D721Med (cell line): ENCODE measurements at regions not wholly inside any gene's neighbourhood (a gene's known extent, or its start where the extent isn't known, plus 50 kb on each side); places are given as distances from the start of the nearest gene placed in this dataset.

Source experiments
- DNase-seq: peaks from one replicate; pipeline ENCODE4 v3.0.0; 2011; ENCODE audit warnings: low spot score; ENCODE audit not compliant: insufficient read length
- FAIRE-seq: peaks from 2 replicates; lab custom pipeline; 2011; peaks lifted over from hg19 to GRCh38; lab: Jason Lieb, UNC
- TF ChIP-seq, protein P1 (sequence below): IDR thresholded peaks from 2 replicates; pipeline ENCODE4 v1.5.1; 2012; ENCODE audit warnings: mild to moderate bottlenecking, control low read depth; ENCODE audit not compliant: insufficient read depth; ENCODE audit errors: missing control alignments

DNA sequence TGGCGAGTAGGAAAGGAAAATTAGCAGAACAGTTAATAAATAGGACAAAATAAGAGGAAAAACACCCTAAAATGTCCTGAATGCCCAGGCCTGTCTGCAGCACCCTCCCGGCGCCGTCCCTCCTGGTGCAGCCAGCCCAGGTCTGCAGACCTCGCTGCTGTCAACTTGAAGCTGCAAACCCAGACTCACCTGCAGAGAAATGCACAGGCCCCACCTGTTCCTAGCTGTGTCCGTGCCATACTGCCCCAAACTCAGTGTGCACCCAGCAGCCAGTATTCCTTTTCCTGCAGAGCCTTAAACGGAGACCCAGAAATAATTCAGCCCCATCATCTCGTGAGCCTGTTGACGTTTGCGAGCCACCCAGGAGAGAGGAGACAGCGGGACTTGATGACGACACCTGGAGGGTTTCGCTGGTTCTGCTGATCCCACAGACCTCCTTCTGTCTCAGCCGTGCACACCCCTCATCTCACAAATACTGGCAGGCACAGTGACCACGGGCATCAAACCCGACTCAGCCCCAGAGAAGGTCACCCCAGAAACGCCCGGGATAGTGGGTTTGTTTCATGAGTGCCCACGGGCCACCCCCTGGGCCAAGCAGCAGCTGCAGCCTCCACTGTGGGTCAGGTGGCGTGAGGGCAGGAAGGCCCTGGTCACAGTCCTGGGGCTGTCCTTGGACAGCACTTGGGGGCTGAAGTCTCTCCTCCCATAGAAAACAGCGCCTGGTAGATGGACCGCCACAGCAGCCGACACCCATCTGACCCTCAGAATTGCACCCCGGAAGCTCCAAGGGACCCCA, 239.5 kb upstream of the SALL3 start:
- TF ChIP-seq, protein P1, sequence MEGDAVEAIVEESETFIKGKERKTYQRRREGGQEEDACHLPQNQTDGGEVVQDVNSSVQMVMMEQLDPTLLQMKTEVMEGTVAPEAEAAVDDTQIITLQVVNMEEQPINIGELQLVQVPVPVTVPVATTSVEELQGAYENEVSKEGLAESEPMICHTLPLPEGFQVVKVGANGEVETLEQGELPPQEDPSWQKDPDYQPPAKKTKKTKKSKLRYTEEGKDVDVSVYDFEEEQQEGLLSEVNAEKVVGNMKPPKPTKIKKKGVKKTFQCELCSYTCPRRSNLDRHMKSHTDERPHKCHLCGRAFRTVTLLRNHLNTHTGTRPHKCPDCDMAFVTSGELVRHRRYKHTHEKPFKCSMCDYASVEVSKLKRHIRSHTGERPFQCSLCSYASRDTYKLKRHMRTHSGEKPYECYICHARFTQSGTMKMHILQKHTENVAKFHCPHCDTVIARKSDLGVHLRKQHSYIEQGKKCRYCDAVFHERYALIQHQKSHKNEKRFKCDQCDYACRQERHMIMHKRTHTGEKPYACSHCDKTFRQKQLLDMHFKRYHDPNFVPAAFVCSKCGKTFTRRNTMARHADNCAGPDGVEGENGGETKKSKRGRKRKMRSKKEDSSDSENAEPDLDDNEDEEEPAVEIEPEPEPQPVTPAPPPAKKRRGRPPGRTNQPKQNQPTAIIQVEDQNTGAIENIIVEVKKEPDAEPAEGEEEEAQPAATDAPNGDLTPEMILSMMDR: no peak
- FAIRE-seq (no peak), DNase-seq (no peak)

DNA sequence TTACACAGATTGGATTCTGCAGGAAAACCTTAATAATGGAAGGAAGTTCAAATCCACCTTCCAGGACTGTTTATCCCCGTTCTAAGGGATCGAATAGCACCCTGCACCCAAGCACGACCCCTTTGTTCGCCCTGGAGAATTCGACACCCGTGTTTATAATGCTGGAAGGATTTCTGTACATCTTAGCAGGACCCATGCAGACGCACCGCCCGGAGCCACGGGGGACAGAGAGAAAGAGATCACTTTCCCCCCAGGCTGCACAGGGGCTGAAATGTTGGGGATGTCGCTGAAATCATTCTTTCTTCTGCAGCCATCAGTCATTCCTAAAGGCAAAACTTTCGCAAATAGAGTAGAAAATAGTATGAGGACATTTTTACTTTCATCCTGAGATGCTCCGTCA, 238.7 kb upstream of the SALL3 start:
- TF ChIP-seq, protein P1: no peak
- no peak for FAIRE-seq

DNA sequence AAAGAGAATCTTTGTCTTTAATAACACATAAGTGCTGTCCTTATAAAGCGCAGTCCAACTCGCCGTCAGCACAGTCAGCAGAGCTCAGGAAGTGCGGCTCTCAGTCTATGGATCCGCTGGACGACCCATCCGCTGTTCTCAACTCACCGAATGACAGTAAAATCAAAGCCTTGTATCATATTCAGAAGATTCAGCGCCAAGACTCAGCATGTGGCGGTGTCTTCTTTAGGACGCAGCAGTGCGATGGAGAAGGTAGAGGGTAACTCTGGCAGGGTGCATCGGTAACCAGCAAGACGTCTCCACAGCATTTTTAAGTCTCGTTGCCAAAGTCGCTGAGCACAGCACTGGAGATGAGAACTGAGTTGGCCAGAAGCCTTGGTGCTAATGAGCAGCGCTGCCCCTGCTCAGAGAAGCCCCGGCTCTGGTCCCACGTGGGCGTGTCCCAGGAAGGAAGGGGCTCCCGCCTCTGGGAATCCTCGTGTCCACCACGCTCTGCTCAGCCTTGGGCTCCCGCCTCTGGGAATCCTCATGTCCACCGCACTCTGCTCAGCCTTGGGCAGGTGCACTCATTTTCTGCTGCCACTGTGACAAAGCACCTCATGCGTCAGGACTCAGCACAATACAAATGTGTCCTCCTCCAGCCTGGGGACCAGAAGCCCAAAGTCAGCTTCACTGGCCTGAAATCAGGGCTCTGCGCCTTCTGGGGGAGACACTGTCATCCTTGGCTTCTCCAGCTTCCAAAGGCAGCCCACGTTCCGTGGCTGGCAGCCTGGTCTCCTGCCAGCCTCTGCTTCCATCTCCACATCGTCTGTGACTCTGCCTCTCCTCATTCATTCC, 238.0 kb upstream of the SALL3 start:
- TF ChIP-seq, protein P1: no peak
- DNase-seq (no peak), FAIRE-seq (no peak)

More for the DNA sequence above, 238.7 kb upstream of the SALL3 start:
- no peak for DNase-seq

DNA sequence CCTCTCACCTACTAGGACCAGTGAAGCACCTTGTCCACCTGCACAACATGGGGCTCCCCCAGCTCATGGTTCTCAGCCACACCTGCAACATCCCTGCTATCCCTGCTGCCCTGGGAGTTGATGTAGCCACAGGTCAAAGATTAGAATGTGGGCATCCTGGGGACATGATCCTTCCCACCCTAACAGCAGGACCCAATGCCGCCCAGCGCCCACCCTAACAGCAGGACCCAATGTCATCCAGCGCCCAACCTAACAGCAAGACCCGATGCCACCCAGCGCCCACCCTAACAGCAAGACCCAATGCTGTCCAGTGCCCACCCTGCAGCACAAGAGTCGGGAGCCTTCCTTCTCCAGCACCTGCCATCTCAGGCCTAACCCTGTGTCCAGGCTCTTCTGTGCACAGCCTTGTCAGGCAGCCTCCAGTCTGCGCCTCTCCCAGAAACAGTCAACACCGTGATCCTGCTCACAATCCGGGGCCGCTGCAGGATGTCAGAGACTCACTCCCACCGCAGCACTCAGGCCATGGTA, 237.3 kb upstream of the SALL3 start:
- FAIRE-seq: no peak
- DNase-seq: no peak
- TF ChIP-seq, protein P1: no peak

DNA sequence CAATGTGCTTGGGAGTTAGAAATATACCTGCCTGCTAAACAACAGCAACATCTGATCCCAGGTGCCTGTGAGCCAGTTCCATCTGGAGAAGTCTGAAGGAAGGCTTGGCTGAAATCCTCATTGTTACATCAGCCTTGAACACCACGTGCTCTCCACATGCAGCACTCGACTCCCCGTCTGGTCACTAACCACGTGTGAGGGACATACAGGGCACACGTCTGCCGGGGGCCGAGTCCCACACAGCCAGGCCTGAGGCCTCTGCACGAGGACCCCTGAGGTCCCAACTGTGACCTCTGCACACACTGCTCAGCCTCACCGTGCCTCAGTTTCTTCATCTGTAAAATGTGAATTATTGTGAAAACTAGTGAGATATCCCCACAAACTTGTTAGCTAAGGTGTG, 236.5 kb upstream of the SALL3 start:
- DNase-seq: no peak
- no peak for FAIRE-seq
- TF ChIP-seq, protein P1: no peak

DNA sequence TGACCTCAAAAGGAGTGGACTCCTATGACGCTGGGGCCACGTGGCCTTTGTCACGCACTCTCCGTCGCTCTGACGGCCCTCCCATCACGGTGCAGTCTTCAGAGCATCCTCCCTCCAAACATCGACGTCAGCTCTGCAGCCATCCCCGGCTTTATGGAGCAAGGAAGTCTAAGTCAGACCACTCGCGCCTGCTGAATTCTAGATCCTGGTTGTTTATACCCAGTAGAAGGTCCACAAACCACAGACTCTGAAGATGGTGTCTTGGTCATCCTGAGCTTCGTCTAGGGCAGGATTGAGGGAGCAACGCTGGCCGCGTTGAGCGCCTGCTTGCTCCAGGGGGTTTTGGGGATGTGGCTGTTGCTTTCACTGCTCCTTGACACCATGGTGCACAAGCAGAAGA, 228.0 kb upstream of the SALL3 start:
- TF ChIP-seq, protein P1: no peak
- FAIRE-seq (no peak), DNase-seq (no peak)

DNA sequence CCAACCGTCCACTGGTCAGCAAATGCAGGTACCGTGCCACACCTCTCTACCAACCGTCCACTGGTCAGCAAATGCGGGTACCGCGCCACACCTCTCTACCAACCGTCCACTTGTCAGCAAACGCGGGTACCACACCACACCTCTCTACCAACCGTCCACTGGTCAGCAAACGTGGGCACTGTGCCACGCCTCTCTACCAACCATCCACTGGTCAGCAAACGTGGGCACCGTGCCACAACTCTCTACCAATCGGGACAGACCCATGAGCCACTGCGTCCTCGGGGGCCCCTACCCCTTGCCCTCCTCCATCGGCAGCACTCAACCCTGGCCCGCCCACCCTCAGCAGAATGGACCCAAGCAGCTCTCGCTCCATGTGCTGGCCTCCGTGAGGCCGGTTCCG, 226.4 kb upstream of the SALL3 start:
- DNase-seq: no peak

More for the DNA sequence above, 226.4 kb upstream of the SALL3 start:
- TF ChIP-seq, protein P1: no peak
- no peak for FAIRE-seq
